ENCODE measurements at regions not wholly inside any gene's neighbourhood (a gene's known extent, or its start where the extent isn't known, plus 50 kb on each side); places are given as distances from the start of the nearest gene placed in this dataset.

DNA sequence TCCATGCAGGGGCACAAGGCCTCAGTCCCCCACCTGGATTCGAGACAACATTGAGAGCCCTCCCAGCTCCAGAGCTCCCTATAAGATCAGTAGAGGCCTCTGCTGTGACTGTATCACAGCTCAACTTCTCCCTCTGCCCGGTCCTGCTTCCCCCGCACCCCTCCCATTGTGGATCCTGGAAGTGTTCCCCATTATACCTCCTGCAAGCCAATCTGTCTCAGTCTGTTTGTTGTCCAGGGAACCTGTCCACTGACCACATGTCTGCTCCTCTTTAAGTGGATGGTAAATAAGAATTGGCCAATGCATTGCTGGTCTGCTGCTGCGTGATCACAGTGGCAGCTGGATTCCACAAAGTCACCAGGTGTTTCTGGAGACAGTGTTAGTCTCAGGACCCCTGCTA is 259.7 kb upstream of the HABP2 start:
- no peaks in the 10 kb centered on the region for H3K9me3 Mint-ChIP-seq
- no peaks in the 10 kb centered on the region for H3K4me1 Mint-ChIP-seq
- no peaks in the 10 kb centered on the region for H3K36me3 ChIP-seq (ENCODE audit: control insufficient read depth, insufficient read depth, low read length)
- ATAC-seq (ENCODE audit: low read depth in 2 of 2) (no peak), DNase-seq (no peak)
- H3K36me3 Mint-ChIP-seq: no peaks in the 10 kb centered on the region
- no peaks in the 10 kb centered on the region for H3K9me3 ChIP-seq (ENCODE audit: control insufficient read depth in 2 of 2, low read length in 2 of 2)
- no peak overlapping the region for H3K27ac Mint-ChIP-seq
- H3K4me3 Mint-ChIP-seq: no peak overlapping the region
- no peak overlapping the region for H3K27ac ChIP-seq (ENCODE audit: insufficient read depth, low read length, poor library complexity, severe bottlenecking)
- no peak overlapping the region for H3K4me3 ChIP-seq (ENCODE audit: low read depth, low read length)
- H3K4me1 ChIP-seq (ENCODE audit: control insufficient read depth, insufficient read depth, low read length, poor library complexity, severe bottlenecking): no peaks in the 10 kb centered on the region
- H3K27me3 ChIP-seq (ENCODE audit: control insufficient read depth, insufficient read depth, low read length): no peaks in the 10 kb centered on the region
- H3K27me3 Mint-ChIP-seq: no peaks in the 10 kb centered on the region

- peaks cover 8% of the 10 kb centered on the region for H3K27me3 Mint-ChIP-seq
- Histone ChIP-seq H3K36me3 (ENCODE audit: control insufficient read depth, insufficient read depth, low read length) (no peaks in the 10 kb centered on the region), H3K4me1 (ENCODE audit: control insufficient read depth, insufficient read depth, low read length, poor library complexity, severe bottlenecking) (no peaks in the 10 kb centered on the region), H3K9me3 (ENCODE audit: control insufficient read depth in 2 of 2, low read length in 2 of 2) (no peaks in the 10 kb centered on the region), H3K4me3 (ENCODE audit: low read depth, low read length) (no peak overlapping the region), H3K27ac (ENCODE audit: insufficient read depth, low read length, poor library complexity, severe bottlenecking) (no peak overlapping the region), H3K27me3 (ENCODE audit: control insufficient read depth, insufficient read depth, low read length) (no peaks in the 10 kb centered on the region)
- no peak overlapping the region for H3K27ac Mint-ChIP-seq
- DNase-seq (no peak), ATAC-seq (ENCODE audit: low read depth in 2 of 2) (no peak)
- H3K9me3 Mint-ChIP-seq: no peaks in the 10 kb centered on the region
- no peak overlapping the region for H3K4me3 Mint-ChIP-seq
- no peaks in the 10 kb centered on the region for H3K36me3 Mint-ChIP-seq
- no peaks in the 10 kb centered on the region for H3K4me1 Mint-ChIP-seq
These were observed 258.0 kb upstream of the HABP2 start for GRCh38 chr10:113294868-113295267.

- H3K27ac Mint-ChIP-seq: no peak overlapping the region
- H3K36me3 Mint-ChIP-seq: no peaks in the 10 kb centered on the region
- no peaks in the 10 kb centered on the region for H3K9me3 Mint-ChIP-seq
- Histone ChIP-seq H3K4me3 (ENCODE audit: low read depth, low read length) (no peak overlapping the region), H3K4me1 (ENCODE audit: control insufficient read depth, insufficient read depth, low read length, poor library complexity, severe bottlenecking) (no peaks in the 10 kb centered on the region), H3K27me3 (ENCODE audit: control insufficient read depth, insufficient read depth, low read length) (no peaks in the 10 kb centered on the region), H3K36me3 (ENCODE audit: control insufficient read depth, insufficient read depth, low read length) (no peaks in the 10 kb centered on the region), H3K27ac (ENCODE audit: insufficient read depth, low read length, poor library complexity, severe bottlenecking) (no peak overlapping the region), H3K9me3 (ENCODE audit: control insufficient read depth in 2 of 2, low read length in 2 of 2) (no peaks in the 10 kb centered on the region)
- no peaks in the 10 kb centered on the region for H3K4me1 Mint-ChIP-seq
- peaks cover 8% of the 10 kb centered on the region for H3K27me3 Mint-ChIP-seq
- DNase-seq (no peak), ATAC-seq (ENCODE audit: low read depth in 2 of 2) (no peak)
- H3K4me3 Mint-ChIP-seq: no peak overlapping the region
These were observed 255.6 kb upstream of the HABP2 start for GRCh38 chr10:113297226-113297625.

- DNase-seq (no peak), ATAC-seq (ENCODE audit: low read depth in 2 of 2) (no peak)
- H3K36me3 ChIP-seq (ENCODE audit: control insufficient read depth, insufficient read depth, low read length): no peaks in the 10 kb centered on the region
- no peaks in the 10 kb centered on the region for H3K9me3 ChIP-seq (ENCODE audit: control insufficient read depth in 2 of 2, low read length in 2 of 2)
- Mint-ChIP-seq H3K4me3 (no peak overlapping the region), H3K36me3 (no peaks in the 10 kb centered on the region), H3K4me1 (no peaks in the 10 kb centered on the region), H3K9me3 (no peaks in the 10 kb centered on the region), H3K27ac (no peak overlapping the region), H3K27me3 (peaks cover 8% of the 10 kb centered on the region)
- H3K4me1 ChIP-seq (ENCODE audit: control insufficient read depth, insufficient read depth, low read length, poor library complexity, severe bottlenecking): no peaks in the 10 kb centered on the region
- no peak overlapping the region for H3K27ac ChIP-seq (ENCODE audit: insufficient read depth, low read length, poor library complexity, severe bottlenecking)
- no peaks in the 10 kb centered on the region for H3K27me3 ChIP-seq (ENCODE audit: control insufficient read depth, insufficient read depth, low read length)
- no peak overlapping the region for H3K4me3 ChIP-seq (ENCODE audit: low read depth, low read length)
These were observed 254.2 kb upstream of the HABP2 start for GRCh38 chr10:113298616-113299015.

DNA sequence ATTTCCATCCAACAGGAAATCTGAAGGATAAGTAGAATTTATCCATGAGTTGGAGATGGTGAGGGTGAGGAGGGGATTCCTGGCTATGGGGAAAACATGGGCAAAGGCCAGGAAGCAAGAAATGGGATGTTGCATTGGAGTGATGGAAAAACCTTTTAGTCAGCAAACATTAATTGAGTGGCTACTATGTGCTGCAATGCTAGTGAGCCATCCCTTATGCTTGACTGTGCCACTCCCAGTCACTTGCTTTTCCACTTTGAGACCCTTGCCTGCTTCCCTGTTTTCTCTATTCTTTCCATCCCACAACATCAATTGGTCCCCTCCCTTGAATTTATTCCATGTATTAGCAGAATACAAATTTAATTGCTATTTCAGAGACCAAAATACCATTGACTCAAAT is 252.7 kb upstream of the HABP2 start:
- Histone ChIP-seq H3K27ac (ENCODE audit: insufficient read depth, low read length, poor library complexity, severe bottlenecking) (no peak overlapping the region), H3K36me3 (ENCODE audit: control insufficient read depth, insufficient read depth, low read length) (no peaks in the 10 kb centered on the region), H3K4me3 (ENCODE audit: low read depth, low read length) (no peak overlapping the region), H3K9me3 (ENCODE audit: control insufficient read depth in 2 of 2, low read length in 2 of 2) (no peaks in the 10 kb centered on the region), H3K4me1 (ENCODE audit: control insufficient read depth, insufficient read depth, low read length, poor library complexity, severe bottlenecking) (no peaks in the 10 kb centered on the region), H3K27me3 (ENCODE audit: control insufficient read depth, insufficient read depth, low read length) (no peaks in the 10 kb centered on the region)
- no peaks in the 10 kb centered on the region for H3K36me3 Mint-ChIP-seq
- H3K27me3 Mint-ChIP-seq: peaks cover 8% of the 10 kb centered on the region
- H3K4me3 Mint-ChIP-seq: no peak overlapping the region
- DNase-seq: no peak
- no peaks in the 10 kb centered on the region for H3K9me3 Mint-ChIP-seq
- ATAC-seq (ENCODE audit: low read depth in 2 of 2): no peak
- no peak overlapping the region for H3K27ac Mint-ChIP-seq
- no peaks in the 10 kb centered on the region for H3K4me1 Mint-ChIP-seq

GRCh38 chr10:113300617-113301016 is 252.2 kb upstream of the HABP2 start:
- Histone ChIP-seq H3K9me3 (ENCODE audit: control insufficient read depth in 2 of 2, low read length in 2 of 2) (no peaks in the 10 kb centered on the region), H3K36me3 (ENCODE audit: control insufficient read depth, insufficient read depth, low read length) (no peaks in the 10 kb centered on the region), H3K27me3 (ENCODE audit: control insufficient read depth, insufficient read depth, low read length) (no peaks in the 10 kb centered on the region), H3K4me3 (ENCODE audit: low read depth, low read length) (no peak overlapping the region), H3K27ac (ENCODE audit: insufficient read depth, low read length, poor library complexity, severe bottlenecking) (no peak overlapping the region), H3K4me1 (ENCODE audit: control insufficient read depth, insufficient read depth, low read length, poor library complexity, severe bottlenecking) (no peaks in the 10 kb centered on the region)
- DNase-seq (no peak), ATAC-seq (ENCODE audit: low read depth in 2 of 2) (no peak)
- Mint-ChIP-seq H3K4me1 (no peaks in the 10 kb centered on the region), H3K4me3 (no peak overlapping the region), H3K9me3 (no peaks in the 10 kb centered on the region), H3K36me3 (no peaks in the 10 kb centered on the region), H3K27me3 (peaks cover 8% of the 10 kb centered on the region), H3K27ac (no peak overlapping the region)

DNA sequence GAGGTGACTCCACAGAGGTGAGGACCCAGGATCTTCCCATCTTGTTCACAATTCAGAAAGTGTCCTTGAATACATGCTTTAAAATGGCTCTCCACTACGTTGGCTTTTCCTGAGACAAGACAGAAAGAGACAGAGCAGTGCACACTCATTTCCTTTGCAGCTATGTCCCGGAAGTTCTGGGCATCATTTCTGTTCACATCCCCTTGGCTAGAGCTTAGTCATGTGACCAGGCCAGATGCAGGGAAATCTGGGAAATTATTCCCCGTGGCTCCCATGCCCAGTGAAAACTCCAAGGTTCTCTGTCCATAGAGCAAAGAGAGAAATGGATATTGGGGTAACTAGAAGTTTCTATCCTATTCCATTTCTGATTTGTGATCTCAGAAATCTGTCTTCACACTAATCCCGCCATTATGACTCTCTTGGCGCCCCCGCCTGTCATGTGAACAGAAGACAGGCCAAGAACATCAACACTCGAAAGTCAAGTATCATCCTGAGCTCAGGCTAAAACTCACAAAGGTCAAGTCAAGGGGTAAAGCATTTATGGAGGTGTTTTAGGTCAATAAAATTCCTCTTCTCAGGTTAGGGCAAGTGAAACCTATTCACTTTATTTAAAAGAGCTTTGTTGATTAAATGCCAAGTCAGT is 251.4 kb upstream of the HABP2 start:
- no peaks in the 10 kb centered on the region for H3K9me3 Mint-ChIP-seq

DNA sequence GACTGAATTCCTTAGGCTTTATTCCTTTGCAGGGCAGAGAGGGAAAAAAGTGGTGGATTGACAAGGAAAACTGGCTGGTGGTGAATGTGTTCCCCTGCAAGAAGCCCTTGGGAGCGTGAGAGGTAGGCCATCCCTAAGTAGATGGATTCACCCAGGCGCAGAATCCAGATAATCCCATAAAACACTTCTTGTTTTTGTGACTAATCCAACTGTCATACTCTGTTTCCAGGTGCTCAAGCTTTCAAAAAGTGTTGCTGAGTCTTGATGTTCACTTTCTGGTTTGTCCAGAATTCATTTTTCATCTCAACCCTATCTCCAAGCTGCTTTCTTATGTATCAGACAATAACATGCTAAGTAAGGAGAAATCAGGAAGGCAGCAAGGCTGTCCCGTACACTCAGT is 250.8 kb upstream of the HABP2 start:
- DNase-seq (no peak), ATAC-seq (ENCODE audit: low read depth in 2 of 2) (no peak)
- H3K36me3 Mint-ChIP-seq: no peaks in the 10 kb centered on the region
- no peaks in the 10 kb centered on the region for H3K9me3 ChIP-seq (ENCODE audit: control insufficient read depth in 2 of 2, low read length in 2 of 2)
- H3K9me3 Mint-ChIP-seq: no peaks in the 10 kb centered on the region
- H3K27me3 Mint-ChIP-seq: peaks cover 8% of the 10 kb centered on the region
- no peak overlapping the region for H3K4me3 Mint-ChIP-seq
- H3K4me3 ChIP-seq (ENCODE audit: low read depth, low read length): no peak overlapping the region
- H3K36me3 ChIP-seq (ENCODE audit: control insufficient read depth, insufficient read depth, low read length): no peaks in the 10 kb centered on the region
- H3K27ac Mint-ChIP-seq: no peak overlapping the region
- H3K27me3 ChIP-seq (ENCODE audit: control insufficient read depth, insufficient read depth, low read length): no peaks in the 10 kb centered on the region
- H3K4me1 Mint-ChIP-seq: no peaks in the 10 kb centered on the region
- no peaks in the 10 kb centered on the region for H3K4me1 ChIP-seq (ENCODE audit: control insufficient read depth, insufficient read depth, low read length, poor library complexity, severe bottlenecking)
- H3K27ac ChIP-seq (ENCODE audit: insufficient read depth, low read length, poor library complexity, severe bottlenecking): no peak overlapping the region

More for the DNA sequence above, 251.4 kb upstream of the HABP2 start:
- no peak for ATAC-seq (ENCODE audit: low read depth in 2 of 2)
- Histone ChIP-seq H3K4me3 (ENCODE audit: low read depth, low read length) (no peak overlapping the region), H3K36me3 (ENCODE audit: control insufficient read depth, insufficient read depth, low read length) (no peaks in the 10 kb centered on the region), H3K4me1 (ENCODE audit: control insufficient read depth, insufficient read depth, low read length, poor library complexity, severe bottlenecking) (no peaks in the 10 kb centered on the region), H3K27ac (ENCODE audit: insufficient read depth, low read length, poor library complexity, severe bottlenecking) (no peak overlapping the region), H3K27me3 (ENCODE audit: control insufficient read depth, insufficient read depth, low read length) (no peaks in the 10 kb centered on the region), H3K9me3 (ENCODE audit: control insufficient read depth in 2 of 2, low read length in 2 of 2) (no peaks in the 10 kb centered on the region)
- DNase-seq: no peak
- no peak overlapping the region for H3K4me3 Mint-ChIP-seq
- no peak overlapping the region for H3K27ac Mint-ChIP-seq
- no peaks in the 10 kb centered on the region for H3K36me3 Mint-ChIP-seq
- H3K27me3 Mint-ChIP-seq: peaks cover 8% of the 10 kb centered on the region
- no peaks in the 10 kb centered on the region for H3K4me1 Mint-ChIP-seq
